ENCODE measurements at regions not wholly inside any gene's neighbourhood (a gene's known extent, or its start where the extent isn't known, plus 50 kb on each side); places are given as distances from the start of the nearest gene placed in this dataset.
"Not testable (repeated sequence)": the region's sequence is repeated elsewhere in the genome, so short reads cannot be mapped to it uniquely, and the experiment has no call there.

GRCh38 chrX:40788698-40789097 is 53.4 kb upstream of the MED14 start:
- H3K4me1 Mint-ChIP-seq; H3K9me3 ChIP-seq (replicated peaks in 1 of 2; ENCODE audit: control insufficient read depth in 1 of 2, insufficient read depth in 1 of 2, low read length in 2 of 2); H3K9me3 Mint-ChIP-seq; H3K4me3 Mint-ChIP-seq; DNase-seq; H3K27ac Mint-ChIP-seq; H3K27ac ChIP-seq (ENCODE audit: low read depth in 1 of 2, low read length in 2 of 2); H3K4me3 ChIP-seq (replicated peaks in 1 of 3; ENCODE audit: low read depth in 2 of 3, low read length in 3 of 3); H3K4me2 ChIP-seq (replicated peaks; ENCODE audit: extremely low read depth, low read length, poor library complexity, severe bottlenecking); intact Hi-C loops (cut with micrococcal nuclease); H3K36me3 ChIP-seq (replicated peaks in 1 of 2; ENCODE audit: control insufficient read depth in 1 of 2, insufficient read depth in 2 of 2, low read length in 2 of 2); H3K9ac ChIP-seq (ENCODE audit: insufficient read depth, low read length, poor library complexity, severe bottlenecking); H2AFZ ChIP-seq (ENCODE audit: insufficient read depth, low read depth, low read length, poor library complexity, severe bottlenecking); H3K4me1 ChIP-seq (ENCODE audit: control insufficient read depth in 1 of 2, insufficient read depth in 2 of 2, low read length in 2 of 2); H4K20me1 ChIP-seq (ENCODE audit: insufficient read depth, low read length); H3K79me2 ChIP-seq (ENCODE audit: insufficient read depth, low read length); H3K36me3 Mint-ChIP-seq: not testable (repeated sequence)
- no CpG with 5 or more reads among the region's 6 CpGs for WGBS (ENCODE audit: insufficient coverage)
- H3K27me3 ChIP-seq (ENCODE audit: control insufficient read depth in 2 of 2, insufficient read depth in 2 of 2, low read length in 2 of 2), result peaks cover 0 to 13% of the 10 kb centered on the region in 2 donors
- peaks cover 0 to 25% (median 2%) of the 10 kb centered on the region in 3 donors for H3K27me3 Mint-ChIP-seq (ENCODE audit: low read depth in 3 of 3)

GRCh38 chrX:40792433-40792832 is 57.1 kb upstream of the MED14 start:
- intact Hi-C loops (cut with micrococcal nuclease), result loop anchor here in 1 of 2 donors (10.0 kb wide), 2 partner anchors 138 to 248 kb away; no protein-coding TSS in a partner anchor
- Histone ChIP-seq H3K79me2 (ENCODE audit: insufficient read depth, low read length) (no peaks in the 10 kb centered on the region), H3K36me3 (replicated peaks in 1 of 2; ENCODE audit: control insufficient read depth in 1 of 2, insufficient read depth in 2 of 2, low read length in 2 of 2) (no peaks in the 10 kb centered on the region), H2AFZ (ENCODE audit: insufficient read depth, low read depth, low read length, poor library complexity, severe bottlenecking) (no peak overlapping the region), H3K27me3 (ENCODE audit: control insufficient read depth in 2 of 2, insufficient read depth in 2 of 2, low read length in 2 of 2) (peaks cover 0 to 11% of the 10 kb centered on the region in 2 donors), H3K4me1 (ENCODE audit: control insufficient read depth in 1 of 2, insufficient read depth in 2 of 2, low read length in 2 of 2) (peaks cover 0 to 4% of the 10 kb centered on the region in 2 donors), H3K27ac (ENCODE audit: low read depth in 1 of 2, low read length in 2 of 2) (no peak overlapping the region), H3K9me3 (replicated peaks in 1 of 2; ENCODE audit: control insufficient read depth in 1 of 2, insufficient read depth in 1 of 2, low read length in 2 of 2) (no peaks in the 10 kb centered on the region), H3K9ac (ENCODE audit: insufficient read depth, low read length, poor library complexity, severe bottlenecking) (no peak overlapping the region), H3K4me3 (replicated peaks in 1 of 3; ENCODE audit: low read depth in 2 of 3, low read length in 3 of 3) (no peak overlapping the region), H3K4me2 (replicated peaks; ENCODE audit: extremely low read depth, low read length, poor library complexity, severe bottlenecking) (no peak overlapping the region), H4K20me1 (ENCODE audit: insufficient read depth, low read length) (no peaks in the 10 kb centered on the region)
- Mint-ChIP-seq H3K36me3 (no peaks in the 10 kb centered on the region), H3K27me3 (ENCODE audit: low read depth in 3 of 3) (peaks cover 2 to 35% (median 3%) of the 10 kb centered on the region in 3 donors), H3K27ac (no peak overlapping the region), H3K9me3 (peaks cover 0 to 6% (median 4%) of the 10 kb centered on the region in 7 donors), H3K4me1 (peaks cover 8% of the 10 kb centered on the region), H3K4me3 (no peak overlapping the region)
- no peak for DNase-seq
- no CpG with 5 or more reads among the region's 1 CpG for WGBS (ENCODE audit: insufficient coverage)
- no peak for TF ChIP-seq CTCF (IDR thresholded peaks at IDR 0.05)

GRCh38 chrX:40794829-40795130 is 59.4 kb upstream of the MED14 start:
- not testable (repeated sequence) for H3K4me2 ChIP-seq (replicated peaks; ENCODE audit: extremely low read depth, low read length, poor library complexity, severe bottlenecking); H3K27ac ChIP-seq (ENCODE audit: low read depth in 1 of 2, low read length in 2 of 2); H3K36me3 Mint-ChIP-seq; H3K4me3 Mint-ChIP-seq; H3K36me3 ChIP-seq (replicated peaks in 1 of 2; ENCODE audit: control insufficient read depth in 1 of 2, insufficient read depth in 2 of 2, low read length in 2 of 2); H3K79me2 ChIP-seq (ENCODE audit: insufficient read depth, low read length); H4K20me1 ChIP-seq (ENCODE audit: insufficient read depth, low read length); H3K9ac ChIP-seq (ENCODE audit: insufficient read depth, low read length, poor library complexity, severe bottlenecking); H2AFZ ChIP-seq (ENCODE audit: insufficient read depth, low read depth, low read length, poor library complexity, severe bottlenecking); H3K4me3 ChIP-seq (replicated peaks in 1 of 3; ENCODE audit: low read depth in 2 of 3, low read length in 3 of 3); H3K27me3 ChIP-seq (ENCODE audit: control insufficient read depth in 2 of 2, insufficient read depth in 2 of 2, low read length in 2 of 2); H3K9me3 ChIP-seq (replicated peaks in 1 of 2; ENCODE audit: control insufficient read depth in 1 of 2, insufficient read depth in 1 of 2, low read length in 2 of 2); H3K9me3 Mint-ChIP-seq; DNase-seq; H3K4me1 Mint-ChIP-seq; H3K4me1 ChIP-seq (ENCODE audit: control insufficient read depth in 1 of 2, insufficient read depth in 2 of 2, low read length in 2 of 2)
- H3K27me3 Mint-ChIP-seq (ENCODE audit: low read depth in 3 of 3), result peaks cover 2 to 42% (median 3%) of the 10 kb centered on the region in 3 donors
- WGBS (ENCODE audit: insufficient coverage), result no CpG with 5 or more reads among the region's 1 CpG
- peak overlapping the region in 1 of 7 donors; percentile 23 for H3K27ac Mint-ChIP-seq
- intact Hi-C loops (cut with micrococcal nuclease), result loop anchor here in 1 of 2 donors (10.0 kb wide), 2 partner anchors 140 to 250 kb away; no protein-coding TSS in a partner anchor

GRCh38 chrX:40799745-40800144 is 64.4 kb upstream of the MED14 start:
- H3K4me3 Mint-ChIP-seq; H3K9me3 ChIP-seq (replicated peaks in 1 of 2; ENCODE audit: control insufficient read depth in 1 of 2, insufficient read depth in 1 of 2, low read length in 2 of 2); H3K79me2 ChIP-seq (ENCODE audit: insufficient read depth, low read length); H3K36me3 ChIP-seq (replicated peaks in 1 of 2; ENCODE audit: control insufficient read depth in 1 of 2, insufficient read depth in 2 of 2, low read length in 2 of 2); H3K4me1 Mint-ChIP-seq; H3K4me3 ChIP-seq (replicated peaks in 1 of 3; ENCODE audit: low read depth in 2 of 3, low read length in 3 of 3); H3K4me2 ChIP-seq (replicated peaks; ENCODE audit: extremely low read depth, low read length, poor library complexity, severe bottlenecking); H3K36me3 Mint-ChIP-seq; H3K27ac ChIP-seq (ENCODE audit: low read depth in 1 of 2, low read length in 2 of 2); H3K4me1 ChIP-seq (ENCODE audit: control insufficient read depth in 1 of 2, insufficient read depth in 2 of 2, low read length in 2 of 2); H3K9me3 Mint-ChIP-seq; H2AFZ ChIP-seq (ENCODE audit: insufficient read depth, low read depth, low read length, poor library complexity, severe bottlenecking); H3K9ac ChIP-seq (ENCODE audit: insufficient read depth, low read length, poor library complexity, severe bottlenecking); H4K20me1 ChIP-seq (ENCODE audit: insufficient read depth, low read length); DNase-seq: not testable (repeated sequence)
- peaks cover 2 to 41% (median 3%) of the 10 kb centered on the region in 3 donors for H3K27me3 Mint-ChIP-seq (ENCODE audit: low read depth in 3 of 3)
- intact Hi-C loops (cut with micrococcal nuclease), result loop anchor here in 1 of 2 donors (10.0 kb wide), 2 partner anchors 145 to 255 kb away; no protein-coding TSS in a partner anchor
- H3K27ac Mint-ChIP-seq, result peak overlapping the region in 1 of 7 donors; percentile 1
- peaks cover 0 to 12% of the 10 kb centered on the region in 2 donors for H3K27me3 ChIP-seq (ENCODE audit: control insufficient read depth in 2 of 2, insufficient read depth in 2 of 2, low read length in 2 of 2)
- WGBS (ENCODE audit: insufficient coverage), result no CpG with 5 or more reads among the region's 3 CpGs
